Endothelial cell of umbilical vein (primary cell): ENCODE measurements at regions not wholly inside any gene's neighbourhood (a gene's known extent, or its start where the extent isn't known, plus 50 kb on each side); places are given as distances from the start of the nearest gene placed in this dataset.
A peak's percentile ranks its signal among the peaks of the same experiment; 100 is the strongest.

Experiments
- BruUV-seq: library from RNA; stranded (reverse); fragments of 400-500 nt; replicated peaks from 2 replicates; lab custom pipeline; 2021; lab: Mats Ljungman, UMichigan
- CTCF ChIA-PET: fragments of 300-600, 350-600 bp; sonication (Branson Sonifier 250); formaldehyde crosslinking; loops from one replicate; lab custom pipeline; 2021; ENCODE audit warnings: antibody characterized with exemption, inconsistent platforms; lab: Charles Lee
- POLR2A ChIA-PET: fragments of 300-600, 350-600 bp; sonication (Branson Sonifier 250); formaldehyde crosslinking; loops from one replicate; lab custom pipeline; 2021; ENCODE audit warnings: antibody characterized with exemption, inconsistent platforms; lab: Charles Lee
- DNase-seq: peaks from one replicate; pipeline ENCODE4 v3.0.0-alpha.2; 2011; ENCODE audit warnings: low read depth, low spot score
- FAIRE-seq: peaks from 2 replicates; lab custom pipeline; 2011; peaks lifted over from hg19 to GRCh38; lab: Jason Lieb, UNC
- H2AFZ ChIP-seq: 2 replicates; pipeline ENCODE4 v1.6.0; 2012; ENCODE audit warnings: low read depth, low read length, control low read depth, inconsistent platforms
- H3K27ac ChIP-seq: 2 replicates; pipeline ENCODE4 v1.5.1; 2011; ENCODE audit warnings: low read depth, mild to moderate bottlenecking, control low read depth, low read length, moderate library complexity; ENCODE audit not compliant: insufficient read depth
- H3K27me3 ChIP-seq, 2 experiments: 2 replicates each; pipeline versions ENCODE4 v1.6.0 to v1.6.1; 2011; ENCODE audit warnings: low read length in 2 of 2, mixed read lengths in 1 of 2; ENCODE audit not compliant: control insufficient read depth in 2 of 2, insufficient read depth in 2 of 2
- H3K36me3 ChIP-seq, 2 experiments: 2 replicates in 1 of 2; 3 replicates in 1 of 2; pipeline ENCODE4 v1.5.1; 2011; ENCODE audit warnings: low read length in 2 of 2, mild to moderate bottlenecking in 1 of 2, moderate library complexity in 1 of 2; ENCODE audit not compliant: control insufficient read depth in 2 of 2, insufficient read depth in 2 of 2; ENCODE audit errors: extremely low read depth in 1 of 2
- H3K4me1 ChIP-seq: 3 replicates; pipeline ENCODE4 v1.5.1; 2011; ENCODE audit warnings: mild to moderate bottlenecking, low read length; ENCODE audit not compliant: control insufficient read depth, insufficient read depth; ENCODE audit errors: extremely low read depth
- H3K4me2 ChIP-seq: 2 replicates; pipeline ENCODE4 v1.6.1; 2011; ENCODE audit warnings: low read length, control low read depth, mixed read lengths; ENCODE audit not compliant: insufficient read depth
- H3K4me3 ChIP-seq, 3 experiments: fragments of 200-600 bp in 1 of 3; sonication (generic), shearing (Covaris generic) in 1 of 3; replicated peaks in 1 of 3; 2 replicates each; pipeline ENCODE4 v1.5.1; 2011 to 2016; ENCODE audit warnings: control low read depth in 3 of 3, low read length in 3 of 3, mild to moderate bottlenecking in 2 of 3, inconsistent platforms in 1 of 3, low read depth in 1 of 3, moderate library complexity in 1 of 3; ENCODE audit not compliant: insufficient read depth in 1 of 3
- H3K79me2 ChIP-seq: 2 replicates; pipeline ENCODE4 v1.6.0; 2012; ENCODE audit warnings: low read length, inconsistent platforms; ENCODE audit not compliant: control insufficient read depth, insufficient read depth
- H3K9ac ChIP-seq: replicated peaks from 2 replicates; pipeline ENCODE3; 2011; ENCODE audit warnings: low read length, control low read depth; ENCODE audit not compliant: insufficient read depth; ENCODE audit errors: extremely low read depth
- H3K9me1 ChIP-seq: replicated peaks from 3 replicates; pipeline ENCODE4 v1.6.0; 2011; ENCODE audit warnings: mild to moderate bottlenecking, low read length; ENCODE audit not compliant: control insufficient read depth, insufficient read depth; ENCODE audit errors: extremely low read depth
- H3K9me3 ChIP-seq: replicated peaks from 2 replicates; pipeline ENCODE4 v1.5.1; 2012; ENCODE audit warnings: low read length, inconsistent platforms; ENCODE audit not compliant: control insufficient read depth, insufficient read depth
- H4K20me1 ChIP-seq: replicated peaks from 2 replicates; pipeline ENCODE3; 2011; ENCODE audit warnings: mild to moderate bottlenecking, low read length; ENCODE audit not compliant: control insufficient read depth, insufficient read depth; ENCODE audit errors: extremely low read depth
- CTCF ChIP-seq, 2 donors: IDR thresholded peaks; 1 replicate in 1 of 2; 2 replicates in 1 of 2; pipeline ENCODE4 v1.5.1; 2011; ENCODE audit warnings: low read length in 2 of 2, mild to moderate bottlenecking in 2 of 2, moderate library complexity in 2 of 2, control low read depth in 1 of 2, inconsistent platforms in 1 of 2, low read depth in 1 of 2; ENCODE audit not compliant: insufficient read depth in 1 of 2; ENCODE audit errors: extremely low read depth in 1 of 2
- EZH2 ChIP-seq: IDR thresholded peaks from 2 replicates; pipeline ENCODE4 v1.6.1; 2012; ENCODE audit warnings: borderline replicate concordance, low read depth, mild to moderate bottlenecking, moderate library complexity, low read length, inconsistent platforms; ENCODE audit not compliant: severe bottlenecking
- FOS ChIP-seq: IDR thresholded peaks from 2 replicates; pipeline ENCODE4 v1.6.1; 2011; ENCODE audit warnings: mild to moderate bottlenecking, low read length, moderate library complexity, borderline replicate concordance; ENCODE audit not compliant: insufficient read depth
- GATA2 ChIP-seq: IDR thresholded peaks from 2 replicates; pipeline ENCODE4 v1.7.0; 2011; ENCODE audit warnings: low read depth, mild to moderate bottlenecking, moderate library complexity, mixed read lengths, low read length; ENCODE audit not compliant: insufficient read length, insufficient read depth
- JUN ChIP-seq: IDR thresholded peaks from 2 replicates; pipeline ENCODE4 v1.6.1; 2011; ENCODE audit warnings: borderline replicate concordance, low read depth; ENCODE audit not compliant: insufficient read length, insufficient read depth
- MAX ChIP-seq: IDR thresholded peaks from 2 replicates; pipeline ENCODE4 v1.6.1; 2011; ENCODE audit not compliant: insufficient read depth, insufficient read length
- MYC ChIP-seq: IDR thresholded peaks from one replicate; pipeline ENCODE4 v1.6.1; 2011; ENCODE audit warnings: mild to moderate bottlenecking, low read depth, low read length
- POLR2A ChIP-seq: IDR thresholded peaks from 2 replicates; pipeline ENCODE4 v1.6.1; 2012; ENCODE audit warnings: low read depth, mild to moderate bottlenecking, control low read depth, low read length
- POLR2AphosphoS5 ChIP-seq: IDR thresholded peaks from 2 replicates; pipeline ENCODE4 v1.6.1; 2012; ENCODE audit warnings: low read depth, mild to moderate bottlenecking, control low read depth, low read length, moderate library complexity; ENCODE audit not compliant: insufficient read depth
- dilution Hi-C: fragments of 300-500 bp; cut with MboI; formaldehyde crosslinking; loops from one replicate; pipeline ENCODE4 v1.15.0; 2019; ENCODE audit warnings: low sequenced_read_pairs; ENCODE audit not compliant: extremely low pct_ligation_motif_present
- intact Hi-C: fragments of 100-400 bp; cut with micrococcal nuclease; formaldehyde crosslinking; loops from one replicate; pipeline ENCODE4 v1.10.0; 2022

- Histone ChIP-seq H3K27me3 (peaks cover under 1 to 6% of the 10 kb centered on the region in 2 experiments), H3K27ac (no peak overlapping the region), H3K36me3 (no peaks in the 10 kb centered on the region), H2AFZ (peak overlapping the region; percentile 88), H3K9me1 (no peaks in the 10 kb centered on the region), H3K9ac (peak overlapping the region; percentile 51), H3K9me3 (no peaks in the 10 kb centered on the region), H3K4me2 (peak overlapping the region; percentile 78), H3K4me1 (peaks cover 4% of the 10 kb centered on the region), H4K20me1 (no peaks in the 10 kb centered on the region), H3K79me2 (no peaks in the 10 kb centered on the region), H3K4me3 (peak overlapping the region; percentile 20 to 61 (median 33))
- POLR2A ChIA-PET = no interaction called here
- TF ChIP-seq POLR2AphosphoS5 = no peak
- no peak for TF ChIP-seq CTCF (IDR thresholded peaks at IDR 0.05; ENCODE audit: extremely low read depth in 1 of 2, insufficient read depth in 1 of 2, low read depth in 1 of 2, low read length in 2 of 2)
- no peak for TF ChIP-seq POLR2A
- TF ChIP-seq MYC = no peak
- TF ChIP-seq FOS = no peak
- no peak for TF ChIP-seq EZH2
- TF ChIP-seq MAX = no peak
- TF ChIP-seq JUN = no peak
- no peak for TF ChIP-seq GATA2
- intact Hi-C loops = no loop called here
- dilution Hi-C loops = no loop called here
- no TSS peak for BruUV-seq
- CTCF ChIA-PET = interaction anchor here (0.5 to 3.3 kb wide), 7 partner anchors 61 to 709 kb away, joined by 3 to 21 read pairs (median 4); no protein-coding TSS in a partner anchor
- peak; percentile 70 for FAIRE-seq
- peak; percentile 36 for DNase-seq
Measured at GRCh38 chr4:147157860-147158701, 212.4 kb upstream of the TTC29 start.
